ENCODE measurements at regions not wholly inside any gene's neighbourhood (a gene's known extent, or its start where the extent isn't known, plus 50 kb on each side); places are given as distances from the start of the nearest gene placed in this dataset.
"Not testable (repeated sequence)": the region's sequence is repeated elsewhere in the genome, so short reads cannot be mapped to it uniquely, and the experiment has no call there.

DNA sequence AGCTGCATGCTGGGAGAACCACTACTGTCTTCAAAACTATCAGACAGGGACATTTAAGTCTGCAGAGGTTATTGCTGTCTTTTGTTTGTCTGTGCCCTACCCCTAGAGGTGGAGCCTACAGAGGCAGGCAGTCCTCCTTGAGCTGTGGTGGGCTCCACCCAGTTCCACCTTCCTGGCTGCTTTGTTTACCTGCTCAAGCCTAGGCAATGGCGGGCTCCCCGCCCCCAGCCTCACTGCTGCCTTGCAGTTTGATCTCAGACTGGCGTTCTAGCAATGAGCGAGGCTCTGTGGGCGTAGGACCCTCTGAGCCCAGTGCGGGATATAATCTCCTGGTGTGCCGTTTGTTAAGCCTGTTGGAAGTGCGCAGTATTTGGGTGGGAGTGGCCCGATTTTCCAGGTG is 93.7 kb upstream of the ATF7IP2 start:
- DNase-seq (ENCODE audit: low read depth, low spot score); intact Hi-C loops (cut with micrococcal nuclease); H3K4me2 ChIP-seq (ENCODE audit: insufficient read depth, low read length); CTCF ChIA-PET; H2AFZ ChIP-seq (ENCODE audit: low read depth, low read length); H3K4me1 ChIP-seq (ENCODE audit: control insufficient read depth, extremely low read depth, insufficient read depth, low read length); FAIRE-seq; H3K9me3 ChIP-seq (replicated peaks; ENCODE audit: control insufficient read depth, insufficient read depth, low read length); H3K27ac ChIP-seq (ENCODE audit: insufficient read depth, low read depth, low read length); POLR2A ChIA-PET; H3K4me3 ChIP-seq (replicated peaks in 1 of 3; ENCODE audit: insufficient read depth in 1 of 3, low read depth in 1 of 3, low read length in 3 of 3); BruUV-seq (replicated peaks); dilution Hi-C loops (cut with MboI; ENCODE audit: extremely low pct_ligation_motif_present, low sequenced_read_pairs); H3K36me3 ChIP-seq (ENCODE audit: control insufficient read depth in 2 of 2, extremely low read depth in 1 of 2, insufficient read depth in 2 of 2, low read length in 2 of 2); H3K9me1 ChIP-seq (replicated peaks; ENCODE audit: control insufficient read depth, extremely low read depth, insufficient read depth, low read length); H3K9ac ChIP-seq (replicated peaks; ENCODE audit: extremely low read depth, insufficient read depth, low read length); H3K79me2 ChIP-seq (ENCODE audit: control insufficient read depth, insufficient read depth, low read length); H3K27me3 ChIP-seq (ENCODE audit: control insufficient read depth in 2 of 2, insufficient read depth in 2 of 2, low read length in 2 of 2); H4K20me1 ChIP-seq (replicated peaks; ENCODE audit: control insufficient read depth, extremely low read depth, insufficient read depth, low read length): not testable (repeated sequence)

DNA sequence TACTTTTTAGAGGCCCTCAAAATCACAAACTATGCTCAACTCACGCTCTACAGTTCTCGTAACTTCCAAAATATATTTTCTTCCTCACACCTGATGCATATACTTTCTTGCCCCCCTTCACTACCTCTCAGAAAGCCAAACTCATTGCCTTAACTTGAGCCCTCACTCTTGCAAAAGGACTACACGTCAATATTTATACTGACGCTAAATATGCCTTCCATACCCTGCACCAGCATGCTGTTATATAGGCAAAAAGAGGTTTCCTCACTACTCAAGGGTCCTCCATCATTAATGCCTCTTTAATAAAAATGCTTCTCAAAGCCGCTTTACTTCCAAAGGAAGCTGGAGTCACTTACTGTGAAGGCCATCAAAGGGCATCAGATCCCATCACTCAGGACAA is 92.9 kb upstream of the ATF7IP2 start:
- H3K4me3 ChIP-seq (replicated peaks in 1 of 3; ENCODE audit: insufficient read depth in 1 of 3, low read depth in 1 of 3, low read length in 3 of 3); H3K79me2 ChIP-seq (ENCODE audit: control insufficient read depth, insufficient read depth, low read length); H3K9me3 ChIP-seq (replicated peaks; ENCODE audit: control insufficient read depth, insufficient read depth, low read length); H3K36me3 ChIP-seq (ENCODE audit: control insufficient read depth in 2 of 2, extremely low read depth in 1 of 2, insufficient read depth in 2 of 2, low read length in 2 of 2); DNase-seq (ENCODE audit: low read depth, low spot score); H4K20me1 ChIP-seq (replicated peaks; ENCODE audit: control insufficient read depth, extremely low read depth, insufficient read depth, low read length); H3K4me2 ChIP-seq (ENCODE audit: insufficient read depth, low read length); dilution Hi-C loops (cut with MboI; ENCODE audit: extremely low pct_ligation_motif_present, low sequenced_read_pairs); H2AFZ ChIP-seq (ENCODE audit: low read depth, low read length); H3K27ac ChIP-seq (ENCODE audit: insufficient read depth, low read depth, low read length); H3K9me1 ChIP-seq (replicated peaks; ENCODE audit: control insufficient read depth, extremely low read depth, insufficient read depth, low read length); CTCF ChIA-PET; FAIRE-seq; H3K27me3 ChIP-seq (ENCODE audit: control insufficient read depth in 2 of 2, insufficient read depth in 2 of 2, low read length in 2 of 2); BruUV-seq (replicated peaks); intact Hi-C loops (cut with micrococcal nuclease); POLR2A ChIA-PET; H3K4me1 ChIP-seq (ENCODE audit: control insufficient read depth, extremely low read depth, insufficient read depth, low read length); H3K9ac ChIP-seq (replicated peaks; ENCODE audit: extremely low read depth, insufficient read depth, low read length): not testable (repeated sequence)

DNA sequence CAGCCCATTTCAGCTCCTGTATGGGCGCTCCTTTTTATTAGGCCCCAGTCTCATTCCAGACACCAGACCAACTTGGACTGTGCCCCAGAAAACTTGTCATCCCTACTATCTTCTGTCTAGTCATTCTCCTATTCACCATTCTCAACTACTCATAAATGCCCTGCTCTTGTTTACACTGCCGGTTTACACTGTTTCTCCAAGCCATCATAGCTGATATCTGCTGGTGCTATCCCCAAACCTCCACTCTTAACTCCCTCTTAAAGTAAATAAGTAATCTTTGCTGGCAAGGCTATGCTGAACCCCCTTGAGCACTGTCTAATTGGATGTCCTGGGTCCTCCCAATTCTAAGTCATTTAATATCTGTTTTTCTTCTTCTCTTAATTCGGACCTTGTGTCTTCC is 91.7 kb upstream of the ATF7IP2 start:
- H3K9me1 ChIP-seq (replicated peaks; ENCODE audit: control insufficient read depth, extremely low read depth, insufficient read depth, low read length); H3K79me2 ChIP-seq (ENCODE audit: control insufficient read depth, insufficient read depth, low read length); H3K9me3 ChIP-seq (replicated peaks; ENCODE audit: control insufficient read depth, insufficient read depth, low read length); H3K27me3 ChIP-seq (ENCODE audit: control insufficient read depth in 2 of 2, insufficient read depth in 2 of 2, low read length in 2 of 2); H3K4me2 ChIP-seq (ENCODE audit: insufficient read depth, low read length); DNase-seq (ENCODE audit: low read depth, low spot score); intact Hi-C loops (cut with micrococcal nuclease); H4K20me1 ChIP-seq (replicated peaks; ENCODE audit: control insufficient read depth, extremely low read depth, insufficient read depth, low read length); dilution Hi-C loops (cut with MboI; ENCODE audit: extremely low pct_ligation_motif_present, low sequenced_read_pairs); H3K27ac ChIP-seq (ENCODE audit: insufficient read depth, low read depth, low read length); H3K36me3 ChIP-seq (ENCODE audit: control insufficient read depth in 2 of 2, extremely low read depth in 1 of 2, insufficient read depth in 2 of 2, low read length in 2 of 2); BruUV-seq (replicated peaks); H3K9ac ChIP-seq (replicated peaks; ENCODE audit: extremely low read depth, insufficient read depth, low read length); H3K4me1 ChIP-seq (ENCODE audit: control insufficient read depth, extremely low read depth, insufficient read depth, low read length); POLR2A ChIA-PET; FAIRE-seq; CTCF ChIA-PET; H2AFZ ChIP-seq (ENCODE audit: low read depth, low read length); H3K4me3 ChIP-seq (replicated peaks in 1 of 3; ENCODE audit: insufficient read depth in 1 of 3, low read depth in 1 of 3, low read length in 3 of 3): not testable (repeated sequence)
